Liver (tissue), 3 donors: ENCODE measurements at regions not wholly inside any gene's neighbourhood (a gene's known extent, or its start where the extent isn't known, plus 50 kb on each side); places are given as distances from the start of the nearest gene placed in this dataset.

Experiments used
- ATF3 ChIP-seq: IDR thresholded peaks from 2 replicates; pipeline ENCODE4 v1.6.1; 2016; ENCODE audit warnings: antibody characterized with exemption
- CTCF ChIP-seq: fragments of 150-350 bp; IDR thresholded peaks from 2 replicates; pipeline ENCODE4 v1.5.1; 2017; ENCODE audit warnings: improper control_type of control experiment, low read depth, low read length; ENCODE audit not compliant: missing input control
- EGR1 ChIP-seq, 2 donors: IDR thresholded peaks; 2 replicates each; pipeline ENCODE4 v1.6.1; 2016 to 2018; ENCODE audit warnings: antibody characterized with exemption in 2 of 2, low read depth in 2 of 2
- FOXA1 ChIP-seq: IDR thresholded peaks from 2 replicates; pipeline ENCODE4 v1.6.1; 2016; ENCODE audit warnings: antibody characterized with exemption
- JUND ChIP-seq, 2 donors: IDR thresholded peaks; 2 replicates each; pipeline ENCODE4 v1.6.1; 2016; ENCODE audit warnings: antibody characterized with exemption in 2 of 2
- MAX ChIP-seq: IDR thresholded peaks from 2 replicates; pipeline ENCODE4 v1.6.1; 2016; ENCODE audit warnings: antibody characterized with exemption
- REST ChIP-seq: IDR thresholded peaks from 2 replicates; pipeline ENCODE4 v1.6.1; 2016; ENCODE audit warnings: antibody characterized with exemption, mild to moderate bottlenecking
- RXRA ChIP-seq, 2 donors: IDR thresholded peaks; 2 replicates each; pipeline ENCODE4 v1.6.1; 2017 to 2018; ENCODE audit warnings: antibody characterized with exemption in 2 of 2, mild to moderate bottlenecking in 1 of 2
- TAF1 ChIP-seq: conservative IDR thresholded peaks from 2 replicates; pipeline ENCODE4 v1.6.1; 2016; ENCODE audit warnings: antibody characterized with exemption, mild to moderate bottlenecking
- YY1 ChIP-seq: IDR thresholded peaks from 2 replicates; pipeline ENCODE4 v1.6.1; 2016; ENCODE audit warnings: antibody characterized with exemption, mild to moderate bottlenecking
- ZBTB33 ChIP-seq: IDR thresholded peaks from 2 replicates; pipeline ENCODE4 v1.6.1; 2016; ENCODE audit warnings: antibody characterized with exemption
- donor health status: healthy.
- donor health status: healthy.

- TF ChIP-seq CTCF (no peak), FOXA1 (no peak), YY1 (no peak), ATF3 (no peak), REST (no peak), EGR1 (IDR thresholded peaks at IDR 0.05; ENCODE audit: low read depth in 2 of 2) (no peak), TAF1 (no peak), JUND (IDR thresholded peaks at IDR 0.05) (no peak), RXRA (IDR thresholded peaks at IDR 0.05) (no peak), MAX (no peak), ZBTB33 (no peak)
These were observed 83.3 kb downstream of the RND3 start for GRCh38 chr2:150404147-150404546.
